Kidney (tissue), 13 donors: ENCODE measurements at regions not wholly inside any gene's neighbourhood (a gene's known extent, or its start where the extent isn't known, plus 50 kb on each side); places are given as distances from the start of the nearest gene placed in this dataset.
A peak's percentile ranks its signal among the peaks of the same experiment; 100 is the strongest.

Experiments
- DNase-seq, 5 donors: peaks; one replicate each; pipeline ENCODE4 v3.0.0-alpha.2; 2013 to 2020
- FAIRE-seq: peaks from 2 replicates; lab custom pipeline; 2012; peaks lifted over from hg19 to GRCh38; lab: Jason Lieb, UNC
- H3K27ac ChIP-seq, 2 donors: one replicate each; pipeline ENCODE4 v1.7.0; 2013; ENCODE audit warnings: low read depth in 2 of 2, low read length in 2 of 2, inconsistent platforms in 1 of 2
- H3K27me3 ChIP-seq: one replicate; pipeline ENCODE4 v1.7.1; 2013; ENCODE audit warnings: low read length, inconsistent platforms; ENCODE audit not compliant: control insufficient read depth, insufficient read depth
- H3K36me3 ChIP-seq, 3 donors: one replicate each; pipeline versions ENCODE4 v1.7.0 to v1.7.1; 2013; ENCODE audit warnings: low read length in 3 of 3, control low read depth in 1 of 3, inconsistent platforms in 1 of 3; ENCODE audit not compliant: insufficient read depth in 3 of 3, control insufficient read depth in 2 of 3
- H3K4me1 ChIP-seq, 3 donors: one replicate each; pipeline versions ENCODE4 v1.7.0 to v1.7.1; 2013; ENCODE audit warnings: low read length in 3 of 3, inconsistent platforms in 1 of 3, low read depth in 1 of 3; ENCODE audit not compliant: control insufficient read depth in 2 of 3, insufficient read depth in 2 of 3
- H3K4me3 ChIP-seq, 3 donors: one replicate each; pipeline versions ENCODE4 v1.7.0 to v1.8.1; 2013; ENCODE audit warnings: low read length in 3 of 3, control low read depth in 1 of 3, inconsistent platforms in 1 of 3
- H3K9ac ChIP-seq, 3 donors: one replicate each; pipeline versions ENCODE4 v1.7.0 to v1.7.1; 2013; ENCODE audit warnings: low read length in 3 of 3, control low read depth in 1 of 3, inconsistent platforms in 1 of 3
- H3K9me3 ChIP-seq, 3 donors: one replicate each; pipeline versions ENCODE4 v1.7.0 to v1.7.1; 2013; ENCODE audit warnings: low read length in 3 of 3, control low read depth in 1 of 3, inconsistent platforms in 1 of 3; ENCODE audit not compliant: control insufficient read depth in 2 of 3, insufficient read depth in 1 of 3
- CTCF ChIP-seq: IDR thresholded peaks from 3 replicates; pipeline ENCODE4 v1.5.1; 2012; ENCODE audit warnings: mild to moderate bottlenecking, moderate library complexity, borderline replicate concordance; ENCODE audit not compliant: insufficient read depth; ENCODE audit errors: extremely low read depth
- intact Hi-C: fragments of 100-400 bp; cut with DNase I; formaldehyde crosslinking; loops from one replicate; pipeline ENCODE4 v1.11.1; 2022
- donor health status: control.
- donor health status: control.
- donor health status: control.
- donor health status: control.
- donor health status: control.
- donor health status: DM: yes; HTN: yes; CAD: no.
- donor health status: Normal renal cell carcinoma (clear cell type).

DNA sequence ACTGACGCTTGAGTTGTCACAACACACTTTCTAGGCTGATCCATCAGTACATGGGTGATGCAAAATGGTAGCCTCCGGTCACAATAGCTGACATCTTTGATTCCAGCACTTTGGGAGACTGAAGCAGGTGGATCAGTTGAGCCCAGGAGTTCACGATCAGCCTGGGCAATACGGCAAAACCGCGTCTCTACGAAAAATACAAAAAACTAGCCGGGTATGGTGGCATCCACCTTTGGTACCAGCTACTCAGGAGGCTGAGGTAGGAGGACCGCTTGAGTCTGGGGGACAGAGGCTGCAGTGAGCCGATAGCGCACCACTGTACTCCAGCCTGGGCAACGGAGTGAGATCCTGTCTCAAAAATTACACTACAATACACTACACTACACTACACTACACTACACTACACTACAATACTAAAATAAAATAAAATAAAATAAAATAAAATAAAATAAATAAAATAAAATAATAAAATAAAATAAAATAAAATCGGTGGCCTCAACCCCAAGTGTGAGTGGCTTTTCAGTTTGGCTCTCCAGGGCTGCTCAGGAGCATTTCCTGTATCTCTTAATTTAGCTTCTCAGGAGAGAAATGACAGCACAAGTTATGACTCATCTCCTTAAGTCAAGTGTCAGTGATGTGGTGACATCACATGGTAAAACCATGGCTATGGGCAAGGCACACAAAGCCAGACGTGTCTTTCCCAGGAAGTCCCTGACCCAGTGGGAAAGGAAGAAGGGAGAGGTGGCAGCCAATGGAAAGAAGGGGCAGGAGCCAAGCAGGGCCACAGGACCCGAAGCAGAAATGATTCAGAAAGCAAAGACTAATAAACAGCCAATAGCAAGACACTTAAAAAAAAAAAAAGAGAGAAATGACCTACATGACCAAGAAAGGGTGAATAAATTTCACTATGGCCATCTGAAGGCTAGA is 75.3 kb upstream of the TBC1D3K start:
- Histone ChIP-seq H3K27ac (no peak overlapping the region), H3K9ac (no peak overlapping the region), H3K27me3 (no peaks in the 10 kb centered on the region), H3K4me3 (no peak overlapping the region), H3K36me3 (no peaks in the 10 kb centered on the region), H3K9me3 (no peaks in the 10 kb centered on the region), H3K4me1 (peaks cover 0 to 3% (median 0%) of the 10 kb centered on the region in 3 donors)
- FAIRE-seq, result no peak
- intact Hi-C loops, result no loop called here
- TF ChIP-seq CTCF, result no peak
- DNase-seq, result peak in 1 of 5 donors; percentile 12

DNA sequence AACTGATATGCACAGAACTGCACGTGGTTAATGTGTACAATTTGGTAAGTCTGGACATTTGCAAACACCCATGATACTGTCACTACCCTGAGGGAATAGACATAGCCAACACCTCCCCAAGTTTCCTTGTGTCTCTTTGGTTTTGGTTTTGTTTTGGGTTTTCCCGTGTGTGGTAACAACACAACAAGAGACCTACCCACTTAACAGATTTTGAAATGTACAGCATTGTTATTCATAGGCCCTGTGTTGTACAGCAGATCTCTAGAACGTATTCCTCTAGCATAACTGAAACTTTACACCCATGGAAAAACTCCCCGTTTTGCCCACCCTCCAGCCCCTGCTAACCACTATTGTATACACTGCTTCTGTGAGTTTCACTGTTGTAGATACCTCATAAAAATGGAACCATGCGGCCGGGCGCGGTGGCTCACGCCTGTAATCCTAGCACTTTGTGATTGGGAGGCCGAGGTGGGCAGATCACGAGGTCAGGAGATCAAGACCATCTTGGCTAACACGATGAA is 76.3 kb upstream of the TBC1D3K start:
- Histone ChIP-seq H3K27me3 (no peaks in the 10 kb centered on the region), H3K4me3 (no peak overlapping the region), H3K36me3 (no peaks in the 10 kb centered on the region), H3K9me3 (no peaks in the 10 kb centered on the region), H3K27ac (no peak overlapping the region), H3K4me1 (peaks cover 0 to 3% (median 0%) of the 10 kb centered on the region in 3 donors), H3K9ac (no peak overlapping the region)
- DNase-seq (no peak), FAIRE-seq (no peak)
- no peak for TF ChIP-seq CTCF
- intact Hi-C loops, result no loop called here

- Histone ChIP-seq H3K27me3 (no peaks in the 10 kb centered on the region), H3K4me1 (peaks cover 0 to 3% (median 0%) of the 10 kb centered on the region in 3 donors), H3K27ac (no peak overlapping the region), H3K4me3 (no peak overlapping the region), H3K9me3 (no peaks in the 10 kb centered on the region), H3K9ac (no peak overlapping the region), H3K36me3 (no peaks in the 10 kb centered on the region)
- FAIRE-seq (no peak), DNase-seq (no peak)
- intact Hi-C loops, result no loop called here
- no peak for TF ChIP-seq CTCF
These were observed 77.1 kb upstream of the TBC1D3K start for GRCh38 chr17:37847102-37847501.
